ENCODE measurements at regions not wholly inside any gene's neighbourhood (a gene's known extent, or its start where the extent isn't known, plus 50 kb on each side); places are given as distances from the start of the nearest gene placed in this dataset.

GRCh38 chr18:989425-989824 lies 84.8 kb downstream of the ADCYAP1 start:
- H3K9me2 ChIP-seq (replicated peaks; ENCODE audit: insufficient read depth, low read length): no peaks in the 10 kb centered on the region
- no peaks in the 10 kb centered on the region for H3K27me3 ChIP-seq (replicated peaks; ENCODE audit: insufficient read depth, low read length)
- no peaks in the 10 kb centered on the region for H3F3A ChIP-seq (ENCODE audit: insufficient read depth, low read length)
- no peaks in the 10 kb centered on the region for H4K20me1 ChIP-seq (ENCODE audit: insufficient read depth, low read length)
- no peak overlapping the region for H3K4me3 ChIP-seq (ENCODE audit: low read length)
- no peak overlapping the region for H3K27ac ChIP-seq (ENCODE audit: low read length)
- no peak overlapping the region for H3K9ac ChIP-seq (ENCODE audit: low read length)
- no peak overlapping the region for H2AFZ ChIP-seq (ENCODE audit: low read length)
- H3K4me2 ChIP-seq (ENCODE audit: low read depth, low read length): no peak overlapping the region
- no peaks in the 10 kb centered on the region for H3K9me3 ChIP-seq (replicated peaks; ENCODE audit: insufficient read depth, low read length)
- H3K36me3 ChIP-seq (replicated peaks; ENCODE audit: insufficient read depth, low read length): no peaks in the 10 kb centered on the region
- TF ChIP-seq EZH2 (optimal IDR thresholded peaks at IDR 0.05; ENCODE audit: low read depth, low read length) (no peak), EZH2phosphoT487 (IDR thresholded peaks at IDR 0.05; ENCODE audit: low read length) (no peak), CTCF (IDR thresholded peaks at IDR 0.05; ENCODE audit: low read length) (no peak)
- no peak for DNase-seq
- H3K79me2 ChIP-seq (ENCODE audit: low read length): no peaks in the 10 kb centered on the region
- H3K4me1 ChIP-seq (ENCODE audit: low read length): no peaks in the 10 kb centered on the region

- no peak for DNase-seq
- no peaks in the 10 kb centered on the region for H3K4me1 ChIP-seq (ENCODE audit: low read length)
- no peak overlapping the region for H2AFZ ChIP-seq (ENCODE audit: low read length)
- TF ChIP-seq CTCF (IDR thresholded peaks at IDR 0.05; ENCODE audit: low read length): no peak
- H3K4me3 ChIP-seq (ENCODE audit: low read length): no peak overlapping the region
- H3F3A ChIP-seq (ENCODE audit: insufficient read depth, low read length): no peaks in the 10 kb centered on the region
- no peak overlapping the region for H3K27ac ChIP-seq (ENCODE audit: low read length)
- H3K9ac ChIP-seq (ENCODE audit: low read length): no peak overlapping the region
- H3K79me2 ChIP-seq (ENCODE audit: low read length): no peaks in the 10 kb centered on the region
- no peak overlapping the region for H3K4me2 ChIP-seq (ENCODE audit: low read depth, low read length)
- H3K27me3 ChIP-seq (replicated peaks; ENCODE audit: insufficient read depth, low read length): no peaks in the 10 kb centered on the region
- no peaks in the 10 kb centered on the region for H3K9me2 ChIP-seq (replicated peaks; ENCODE audit: insufficient read depth, low read length)
- H4K20me1 ChIP-seq (ENCODE audit: insufficient read depth, low read length): no peaks in the 10 kb centered on the region
- H3K9me3 ChIP-seq (replicated peaks; ENCODE audit: insufficient read depth, low read length): no peaks in the 10 kb centered on the region
- no peaks in the 10 kb centered on the region for H3K36me3 ChIP-seq (replicated peaks; ENCODE audit: insufficient read depth, low read length)
Measured at GRCh38 chr18:990197-990596, 85.5 kb downstream of the ADCYAP1 start.

GRCh38 chr18:991441-991840 lies 86.8 kb downstream of the ADCYAP1 start:
- no peaks in the 10 kb centered on the region for H3K36me3 ChIP-seq (replicated peaks; ENCODE audit: insufficient read depth, low read length)
- no peak overlapping the region for H3K9ac ChIP-seq (ENCODE audit: low read length)
- no peaks in the 10 kb centered on the region for H3K4me1 ChIP-seq (ENCODE audit: low read length)
- H3K27me3 ChIP-seq (replicated peaks; ENCODE audit: insufficient read depth, low read length): no peaks in the 10 kb centered on the region
- H2AFZ ChIP-seq (ENCODE audit: low read length): no peak overlapping the region
- DNase-seq: no peak
- H3K79me2 ChIP-seq (ENCODE audit: low read length): no peaks in the 10 kb centered on the region
- no peak overlapping the region for H3K4me2 ChIP-seq (ENCODE audit: low read depth, low read length)
- no peak overlapping the region for H3K27ac ChIP-seq (ENCODE audit: low read length)
- H3F3A ChIP-seq (ENCODE audit: insufficient read depth, low read length): no peaks in the 10 kb centered on the region
- no peaks in the 10 kb centered on the region for H4K20me1 ChIP-seq (ENCODE audit: insufficient read depth, low read length)
- no peaks in the 10 kb centered on the region for H3K9me2 ChIP-seq (replicated peaks; ENCODE audit: insufficient read depth, low read length)
- no peaks in the 10 kb centered on the region for H3K9me3 ChIP-seq (replicated peaks; ENCODE audit: insufficient read depth, low read length)
- no peak overlapping the region for H3K4me3 ChIP-seq (ENCODE audit: low read length)
- TF ChIP-seq EZH2phosphoT487 (IDR thresholded peaks at IDR 0.05; ENCODE audit: low read length): no peak
- TF ChIP-seq CTCF (IDR thresholded peaks at IDR 0.05; ENCODE audit: low read length): no peak
- TF ChIP-seq EZH2 (optimal IDR thresholded peaks at IDR 0.05; ENCODE audit: low read depth, low read length): no peak

GRCh38 chr18:993560-993959 lies 88.9 kb downstream of the ADCYAP1 start:
- H3K9me2 ChIP-seq (replicated peaks; ENCODE audit: insufficient read depth, low read length): no peaks in the 10 kb centered on the region
- H3K4me2 ChIP-seq (ENCODE audit: low read depth, low read length): no peak overlapping the region
- DNase-seq: no peak
- no peaks in the 10 kb centered on the region for H3K27me3 ChIP-seq (replicated peaks; ENCODE audit: insufficient read depth, low read length)
- H3K79me2 ChIP-seq (ENCODE audit: low read length): no peaks in the 10 kb centered on the region
- H3K9me3 ChIP-seq (replicated peaks; ENCODE audit: insufficient read depth, low read length): no peaks in the 10 kb centered on the region
- no peaks in the 10 kb centered on the region for H3K36me3 ChIP-seq (replicated peaks; ENCODE audit: insufficient read depth, low read length)
- TF ChIP-seq CTCF (IDR thresholded peaks at IDR 0.05; ENCODE audit: low read length): no peak
- no peak overlapping the region for H3K9ac ChIP-seq (ENCODE audit: low read length)
- H3K4me3 ChIP-seq (ENCODE audit: low read length): no peak overlapping the region
- no peaks in the 10 kb centered on the region for H3F3A ChIP-seq (ENCODE audit: insufficient read depth, low read length)
- no peak overlapping the region for H3K27ac ChIP-seq (ENCODE audit: low read length)
- H2AFZ ChIP-seq (ENCODE audit: low read length): no peak overlapping the region
- no peaks in the 10 kb centered on the region for H4K20me1 ChIP-seq (ENCODE audit: insufficient read depth, low read length)
- no peaks in the 10 kb centered on the region for H3K4me1 ChIP-seq (ENCODE audit: low read length)
